ENCODE measurements at regions not wholly inside any gene's neighbourhood (a gene's known extent, or its start where the extent isn't known, plus 50 kb on each side); places are given as distances from the start of the nearest gene placed in this dataset.

- no peak for DNase-seq (ENCODE audit: low read depth)
Observed at GRCh38 chrX:44042116-44042515, 68.9 kb upstream of the NDP start.

GRCh38 chrX:44040406-44040805, 67.2 kb upstream of the NDP start:
- DNase-seq (ENCODE audit: low read depth): no peak

DNA sequence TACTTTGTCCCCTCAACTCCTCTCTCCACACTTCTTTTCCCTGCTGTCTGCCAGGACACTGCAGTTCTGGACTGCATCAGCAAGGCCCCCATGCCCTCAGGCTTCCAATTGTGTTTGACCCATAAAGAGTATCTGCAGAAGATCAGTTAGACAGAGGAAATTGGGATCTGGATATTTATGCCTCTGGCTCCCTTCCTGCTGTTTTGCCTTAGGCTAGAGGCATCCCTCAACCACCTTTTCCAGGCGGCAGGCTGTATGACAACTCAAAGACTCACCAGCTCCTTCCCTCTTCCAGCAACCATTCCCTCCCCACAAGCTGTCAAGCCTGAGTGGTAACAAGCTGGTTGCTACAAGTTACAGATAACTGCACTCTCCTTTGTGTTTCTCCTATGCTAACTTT, 66.4 kb upstream of the NDP start:
- no peak for DNase-seq (ENCODE audit: low read depth)

DNA sequence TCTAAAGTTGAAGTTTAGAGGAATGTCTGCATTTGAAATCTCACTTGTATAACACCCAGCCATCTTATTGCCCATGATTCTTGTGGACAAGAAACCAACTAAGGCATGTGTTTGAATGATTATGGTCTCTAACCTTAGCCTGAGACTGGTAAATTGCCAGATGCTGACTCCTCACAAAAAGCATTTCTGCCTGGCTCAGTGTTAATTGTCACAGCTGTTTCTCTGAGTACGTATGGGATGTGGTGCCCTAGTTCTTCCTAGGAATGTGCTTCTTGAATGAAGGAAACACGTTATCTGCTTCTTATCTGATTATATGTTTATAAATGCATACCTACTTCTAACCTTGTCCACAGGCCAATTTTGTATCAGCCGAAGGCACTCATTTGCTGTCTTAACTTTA, 63.1 kb upstream of the NDP start:
- peak; percentile 67 for DNase-seq (ENCODE audit: low read depth)

GRCh38 chrX:44035571-44035970, 62.4 kb upstream of the NDP start:
- DNase-seq (ENCODE audit: low read depth): no peak

DNA sequence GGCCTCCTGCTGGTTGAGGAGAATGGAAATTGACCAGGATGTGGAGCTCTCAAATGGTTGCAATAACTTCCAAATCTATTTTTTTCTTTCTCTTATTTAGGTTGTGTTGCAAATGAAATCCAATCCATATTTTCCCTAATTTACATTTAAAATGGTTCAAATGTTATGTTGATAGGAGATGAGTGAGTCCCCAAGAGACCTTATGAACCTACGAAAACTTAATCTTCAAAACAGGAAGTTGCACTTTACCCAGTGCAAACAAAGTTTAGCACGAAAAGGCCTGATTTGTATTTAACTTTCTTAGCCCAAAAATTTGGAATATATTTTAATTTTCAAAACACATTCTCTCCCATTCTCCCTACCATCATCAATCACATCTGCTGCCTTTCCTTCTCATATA, 59.3 kb upstream of the NDP start:
- DNase-seq (ENCODE audit: low read depth): no peak

DNA sequence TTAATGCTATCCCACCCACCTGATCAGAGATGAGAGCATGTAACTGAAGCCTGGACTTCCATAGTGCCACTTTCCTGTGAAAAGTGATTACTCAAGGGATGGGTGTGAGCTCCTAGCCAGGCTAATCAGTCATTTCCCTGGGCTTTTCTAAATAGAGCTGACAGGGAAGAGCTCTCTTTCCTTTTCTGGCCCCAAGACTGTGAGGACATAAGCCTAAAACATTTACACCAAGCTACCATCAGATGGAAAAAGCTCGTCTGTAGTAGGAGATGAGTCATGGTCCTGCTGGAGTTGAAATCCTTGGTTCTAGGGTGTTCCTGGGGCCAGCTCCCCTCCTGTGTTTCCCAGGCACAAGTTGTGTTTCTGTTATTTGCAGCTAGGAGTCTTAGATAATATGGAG, 52.4 kb upstream of the NDP start:
- DNase-seq (ENCODE audit: low read depth): no peak
